GM12865 (cell line): ENCODE measurements at regions not wholly inside any gene's neighbourhood (a gene's known extent, or its start where the extent isn't known, plus 50 kb on each side); places are given as distances from the start of the nearest gene placed in this dataset.
"Not testable (repeated sequence)": the region's sequence is repeated elsewhere in the genome, so short reads cannot be mapped to it uniquely, and the experiment has no call there.

Experiments
- DNase-seq: peaks from one replicate; pipeline ENCODE4 v3.0.0; 2010; ENCODE audit warnings: low read depth
- H3K4me3 ChIP-seq: 2 replicates; pipeline ENCODE4 v1.5.1; 2011; ENCODE audit warnings: mild to moderate bottlenecking, low read depth, low read length, control low read depth
- CTCF ChIP-seq: IDR thresholded peaks from 2 replicates; pipeline ENCODE4 v1.5.1; 2011; ENCODE audit warnings: low read length, control low read depth, low read depth, inconsistent platforms; ENCODE audit not compliant: insufficient read depth; ENCODE audit errors: missing control alignments

GRCh38 chrX:74117962-74118902, 185.7 kb upstream of the ZCCHC13 start:
- no peak for DNase-seq

GRCh38 chrX:74111245-74111644, 192.7 kb upstream of the ZCCHC13 start:
- DNase-seq, result no peak
- no peak for TF ChIP-seq CTCF
- no peak overlapping the region for H3K4me3 ChIP-seq

More at GRCh38 chrX:74117962-74118902, 185.7 kb upstream of the ZCCHC13 start:
- no peak overlapping the region for H3K4me3 ChIP-seq
- TF ChIP-seq CTCF, result no peak

- no peak for TF ChIP-seq CTCF
- H3K4me3 ChIP-seq, result no peak overlapping the region
- DNase-seq, result no peak
Observed at GRCh38 chrX:74107666-74108065, 196.3 kb upstream of the ZCCHC13 start.

- no peak overlapping the region for H3K4me3 ChIP-seq
- no peak for DNase-seq
- no peak for TF ChIP-seq CTCF
Observed at GRCh38 chrX:74104356-74105015, 199.5 kb upstream of the ZCCHC13 start.

- H3K4me3 ChIP-seq, DNase-seq: not testable (repeated sequence)
Observed at GRCh38 chrX:74098407-74098806, 205.6 kb upstream of the ZCCHC13 start.

GRCh38 chrX:74090049-74090448, 213.9 kb upstream of the ZCCHC13 start:
- no peak overlapping the region for H3K4me3 ChIP-seq
- TF ChIP-seq CTCF, result no peak
- no peak for DNase-seq

- no peak for TF ChIP-seq CTCF
- DNase-seq, result no peak
- H3K4me3 ChIP-seq, result no peak overlapping the region
Observed at GRCh38 chrX:74085642-74086236, 218.2 kb upstream of the ZCCHC13 start.
